GM19395 (cell line): ENCODE measurements at regions not wholly inside any gene's neighbourhood (a gene's known extent, or its start where the extent isn't known, plus 50 kb on each side); places are given as distances from the start of the nearest gene placed in this dataset.
"Not testable (repeated sequence)": the region's sequence is repeated elsewhere in the genome, so short reads cannot be mapped to it uniquely, and the experiment has no call there.

Experiments
- ATAC-seq: cut with Tn5 transposase; IDR thresholded peaks from one replicate; pipeline ENCODE4 v1.9.1; 2021; ENCODE audit warnings: mild to moderate bottlenecking, moderate library complexity; ENCODE audit not compliant: unreplicated experiment

- ATAC-seq, result no peak
Observed at GRCh38 chr4:84031401-84031800, 467.7 kb downstream of the NKX6-1 start.

GRCh38 chr4:84028340-84028739 lies 470.8 kb downstream of the NKX6-1 start:
- no peak for ATAC-seq

- no peak for ATAC-seq
Observed at GRCh38 chr4:84024405-84024804, 474.7 kb downstream of the NKX6-1 start.

- no peak for ATAC-seq
Observed at GRCh38 chr4:84022564-84022963, 476.5 kb downstream of the NKX6-1 start.

- no peak for ATAC-seq
Observed at GRCh38 chr4:84019626-84020025, 479.5 kb downstream of the NKX6-1 start.

- ATAC-seq, result no peak
Observed at GRCh38 chr4:84003046-84003445, 467.1 kb downstream of the GPAT3 start.

GRCh38 chr4:84001876-84002569 lies 466.1 kb downstream of the GPAT3 start:
- no peak for ATAC-seq

- ATAC-seq, result no peak
Observed at GRCh38 chr4:83996254-83996653, 460.3 kb downstream of the GPAT3 start.

- ATAC-seq, result no peak
Observed at GRCh38 chr4:83993774-83994173, 457.9 kb downstream of the GPAT3 start.

- ATAC-seq, result no peak
Observed at GRCh38 chr4:83989835-83990234, 453.9 kb downstream of the GPAT3 start.

GRCh38 chr4:83981156-83981555 lies 445.2 kb downstream of the GPAT3 start:
- ATAC-seq, result no peak

- no peak for ATAC-seq
Observed at GRCh38 chr4:83979773-83980172, 443.9 kb downstream of the GPAT3 start.

- ATAC-seq, result no peak
Observed at GRCh38 chr4:83974111-83974780, 438.3 kb downstream of the GPAT3 start.

GRCh38 chr4:83964996-83965541 lies 429.2 kb downstream of the GPAT3 start:
- no peak for ATAC-seq

GRCh38 chr4:83962492-83962891 lies 426.6 kb downstream of the GPAT3 start:
- ATAC-seq, result no peak

- ATAC-seq, result no peak
Observed at GRCh38 chr4:83961575-83961974, 425.7 kb downstream of the GPAT3 start.

GRCh38 chr4:83959160-83959559 lies 423.3 kb downstream of the GPAT3 start:
- ATAC-seq, result no peak

- ATAC-seq, result no peak
Observed at GRCh38 chr4:83947830-83948193, 411.9 kb downstream of the GPAT3 start.

GRCh38 chr4:83947125-83947829 lies 411.4 kb downstream of the GPAT3 start:
- ATAC-seq, result no peak

- not testable (repeated sequence) for ATAC-seq
Observed at GRCh38 chr4:83943691-83944090, 407.8 kb downstream of the GPAT3 start.

- ATAC-seq, result no peak
Observed at GRCh38 chr4:83932750-83933391, 397.0 kb downstream of the GPAT3 start.
